SHP77 (cell line): ENCODE measurements at regions not wholly inside any gene's neighbourhood (a gene's known extent, or its start where the extent isn't known, plus 50 kb on each side); places are given as distances from the start of the nearest gene placed in this dataset.

Experiments used
- DNase-seq, 2 experiments: peaks; one replicate each; lab custom pipeline; 2025; lab: John Stamatoyannopoulos, UW

GRCh38 chr1:36675931-36676562 lies 193.3 kb upstream of the CSF3R start:
- DNase-seq, result no peak

GRCh38 chr1:36675106-36675505 lies 192.4 kb upstream of the CSF3R start:
- DNase-seq, result no peak

- no peak for DNase-seq
Observed at GRCh38 chr1:36673202-36673601, 190.5 kb upstream of the CSF3R start.

- DNase-seq, result no peak
Observed at GRCh38 chr1:36669262-36669661, 186.5 kb upstream of the CSF3R start.

- DNase-seq, result no peak
Observed at GRCh38 chr1:36667836-36668235, 185.1 kb upstream of the CSF3R start.

- DNase-seq, result no peak
Observed at GRCh38 chr1:36667256-36667655, 184.5 kb upstream of the CSF3R start.

GRCh38 chr1:36665478-36666080 lies 182.9 kb upstream of the CSF3R start:
- no peak for DNase-seq

- DNase-seq, result no peak
Observed at GRCh38 chr1:36664571-36665287, 182.0 kb upstream of the CSF3R start.

- no peak for DNase-seq
Observed at GRCh38 chr1:36663772-36664430, 181.2 kb upstream of the CSF3R start.

- DNase-seq, result no peak
Observed at GRCh38 chr1:36658838-36659237, 176.1 kb upstream of the CSF3R start.

- DNase-seq, result no peak
Observed at GRCh38 chr1:36657826-36658225, 175.1 kb upstream of the CSF3R start.

GRCh38 chr1:36656838-36657237 lies 174.1 kb upstream of the CSF3R start:
- DNase-seq, result no peak

- DNase-seq, result no peak
Observed at GRCh38 chr1:36656271-36656670, 173.6 kb upstream of the CSF3R start.

- DNase-seq, result no peak
Observed at GRCh38 chr1:36654586-36654985, 171.9 kb upstream of the CSF3R start.

GRCh38 chr1:36653850-36654249 lies 171.1 kb upstream of the CSF3R start:
- DNase-seq, result no peak

- no peak for DNase-seq
Observed at GRCh38 chr1:36652586-36652985, 169.9 kb upstream of the CSF3R start.

- DNase-seq, result no peak
Observed at GRCh38 chr1:36652011-36652410, 169.3 kb upstream of the CSF3R start.

GRCh38 chr1:36651176-36651910 lies 168.6 kb upstream of the CSF3R start:
- DNase-seq, result no peak

GRCh38 chr1:36650200-36651065 lies 167.7 kb upstream of the CSF3R start:
- peak; percentile 19 to 33 for DNase-seq

GRCh38 chr1:36645867-36646266 lies 163.2 kb upstream of the CSF3R start:
- no peak for DNase-seq

- no peak for DNase-seq
Observed at GRCh38 chr1:36644556-36644955, 161.8 kb upstream of the CSF3R start.
